ENCODE measurements at regions not wholly inside any gene's neighbourhood (a gene's known extent, or its start where the extent isn't known, plus 50 kb on each side); places are given as distances from the start of the nearest gene placed in this dataset.

- TF ChIP-seq CHD7 (IDR thresholded peaks at IDR 0.05; ENCODE audit: insufficient replicate concordance, low read length), result no peak
- TF ChIP-seq NRF1 (IDR thresholded peaks at IDR 0.05; ENCODE audit: low read depth, low read length), result no peak
- no peak for TF ChIP-seq CREB1 (IDR thresholded peaks at IDR 0.05)
- TF ChIP-seq KDM1A (IDR thresholded peaks at IDR 0.05; ENCODE audit: borderline replicate concordance, low read length), result no peak
- TF ChIP-seq RFX5 (IDR thresholded peaks at IDR 0.05; ENCODE audit: borderline replicate concordance, low read depth, low read length), result no peak
- TF ChIP-seq SRF (IDR thresholded peaks at IDR 0.05; ENCODE audit: low read depth, low read length), result no peak
- TF ChIP-seq SP4 (IDR thresholded peaks at IDR 0.05; ENCODE audit: low read length), result no peak
Measured at GRCh38 chr5:25301836-25302235, 657.1 kb upstream of the CDH10 start (continued).

Measured in H1 (cell line).